ENCODE measurements at regions not wholly inside any gene's neighbourhood (a gene's known extent, or its start where the extent isn't known, plus 50 kb on each side); places are given as distances from the start of the nearest gene placed in this dataset.

GRCh38 chr6:6907286-6907685 lies 200.5 kb upstream of the RREB1 start:
- TF ChIP-seq POLR2A (IDR thresholded peaks at IDR 0.05), result no peak
- TF ChIP-seq, protein P1, sequence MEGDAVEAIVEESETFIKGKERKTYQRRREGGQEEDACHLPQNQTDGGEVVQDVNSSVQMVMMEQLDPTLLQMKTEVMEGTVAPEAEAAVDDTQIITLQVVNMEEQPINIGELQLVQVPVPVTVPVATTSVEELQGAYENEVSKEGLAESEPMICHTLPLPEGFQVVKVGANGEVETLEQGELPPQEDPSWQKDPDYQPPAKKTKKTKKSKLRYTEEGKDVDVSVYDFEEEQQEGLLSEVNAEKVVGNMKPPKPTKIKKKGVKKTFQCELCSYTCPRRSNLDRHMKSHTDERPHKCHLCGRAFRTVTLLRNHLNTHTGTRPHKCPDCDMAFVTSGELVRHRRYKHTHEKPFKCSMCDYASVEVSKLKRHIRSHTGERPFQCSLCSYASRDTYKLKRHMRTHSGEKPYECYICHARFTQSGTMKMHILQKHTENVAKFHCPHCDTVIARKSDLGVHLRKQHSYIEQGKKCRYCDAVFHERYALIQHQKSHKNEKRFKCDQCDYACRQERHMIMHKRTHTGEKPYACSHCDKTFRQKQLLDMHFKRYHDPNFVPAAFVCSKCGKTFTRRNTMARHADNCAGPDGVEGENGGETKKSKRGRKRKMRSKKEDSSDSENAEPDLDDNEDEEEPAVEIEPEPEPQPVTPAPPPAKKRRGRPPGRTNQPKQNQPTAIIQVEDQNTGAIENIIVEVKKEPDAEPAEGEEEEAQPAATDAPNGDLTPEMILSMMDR (IDR thresholded peaks at IDR 0.05), result no peak
- TF ChIP-seq POLR2AphosphoS5 (IDR thresholded peaks at IDR 0.05), result no peak
